NCI-H1092 treated with DMSO at 0.1 percent for 48 hours (cell line): ENCODE measurements at regions not wholly inside any gene's neighbourhood (a gene's known extent, or its start where the extent isn't known, plus 50 kb on each side); places are given as distances from the start of the nearest gene placed in this dataset.

Experiments used
- DNase-seq: peaks from one replicate; lab custom pipeline; 2025; lab: John Stamatoyannopoulos, UW

DNA sequence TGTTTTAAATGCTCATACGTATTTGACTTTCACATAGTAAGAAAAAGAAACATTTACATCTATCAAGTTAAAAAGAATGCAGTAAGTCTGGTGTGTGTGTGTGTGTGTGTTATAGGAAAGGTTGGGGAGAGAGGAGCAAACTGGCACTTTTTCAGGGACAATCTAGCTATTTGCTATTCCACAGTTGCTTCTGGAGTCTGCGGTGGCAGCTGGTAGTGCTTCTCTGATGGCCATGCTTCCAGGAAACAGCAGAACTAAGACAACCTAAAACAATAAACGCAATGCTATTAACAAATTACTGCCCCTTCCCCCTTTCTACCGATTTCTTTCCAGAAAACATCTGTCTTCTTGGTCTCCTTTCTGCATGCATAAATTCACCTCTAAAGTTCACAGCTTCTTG is 70.0 kb upstream of the CDH10 start:
- no peak for DNase-seq

DNA sequence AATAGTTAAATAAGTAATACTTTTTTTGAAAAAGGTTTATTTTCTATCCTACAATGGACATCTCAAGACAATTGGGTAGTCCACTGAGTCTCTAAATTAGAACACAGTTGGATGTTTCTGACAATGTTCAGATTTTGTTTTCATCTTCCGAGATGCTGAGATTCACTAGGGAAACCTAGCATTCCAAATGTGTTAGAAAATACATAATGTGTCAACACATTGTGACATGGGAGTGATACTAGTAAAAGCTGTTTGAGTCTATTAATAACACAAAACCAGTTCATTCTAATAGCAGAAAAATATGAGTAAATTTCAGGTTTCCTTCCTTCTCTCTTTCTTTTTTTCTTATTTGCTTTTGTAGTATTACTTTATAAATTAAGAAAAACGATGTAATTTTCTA is 68.2 kb upstream of the CDH10 start:
- DNase-seq, result no peak

DNA sequence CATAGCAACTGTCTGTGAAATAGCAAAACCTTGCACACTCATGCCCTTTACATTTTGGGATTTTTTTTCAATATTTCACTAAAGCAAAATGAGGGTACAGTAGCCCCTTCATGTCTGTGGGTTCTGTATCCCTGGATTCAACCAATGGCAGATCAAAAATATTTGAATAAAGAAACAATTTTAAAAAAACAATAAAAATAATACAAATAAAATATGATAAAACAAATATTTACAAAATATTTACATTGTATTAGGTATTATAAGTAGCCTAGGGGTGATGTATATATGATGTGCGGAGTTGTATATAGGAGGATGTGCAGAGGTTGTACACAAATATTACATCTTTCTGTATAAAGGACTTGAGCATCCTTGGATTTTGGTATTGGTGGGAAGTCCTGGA is 67.3 kb upstream of the CDH10 start:
- no peak for DNase-seq

DNA sequence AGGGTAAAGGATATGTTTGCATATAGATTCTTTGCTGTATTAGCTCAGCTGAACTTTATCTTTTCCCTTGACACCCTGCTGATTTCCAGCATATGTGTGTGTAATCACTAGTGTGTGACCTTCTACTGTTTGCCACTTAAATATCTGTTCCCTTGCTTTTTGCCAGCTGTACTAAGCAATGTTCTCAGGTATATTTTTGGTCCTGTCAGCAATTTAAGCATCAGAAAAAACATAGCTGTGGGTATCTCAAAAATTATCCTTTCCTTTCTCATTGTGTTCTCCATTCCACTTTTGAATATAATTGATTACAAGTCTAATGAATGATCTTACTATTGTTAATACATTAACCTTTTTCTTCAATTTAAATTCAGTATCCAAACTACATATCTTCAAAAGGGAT is 59.2 kb upstream of the CDH10 start:
- DNase-seq, result peak; percentile 11
